ENCODE measurements at regions not wholly inside any gene's neighbourhood (a gene's known extent, or its start where the extent isn't known, plus 50 kb on each side); places are given as distances from the start of the nearest gene placed in this dataset.

GRCh38 chr12:78290606-78291345 lies 460.1 kb downstream of the NAV3 start:
- no peak for TF ChIP-seq EZH2 (optimal IDR thresholded peaks at IDR 0.05; ENCODE audit: low read depth, low read length)
- TF ChIP-seq, protein P1, sequence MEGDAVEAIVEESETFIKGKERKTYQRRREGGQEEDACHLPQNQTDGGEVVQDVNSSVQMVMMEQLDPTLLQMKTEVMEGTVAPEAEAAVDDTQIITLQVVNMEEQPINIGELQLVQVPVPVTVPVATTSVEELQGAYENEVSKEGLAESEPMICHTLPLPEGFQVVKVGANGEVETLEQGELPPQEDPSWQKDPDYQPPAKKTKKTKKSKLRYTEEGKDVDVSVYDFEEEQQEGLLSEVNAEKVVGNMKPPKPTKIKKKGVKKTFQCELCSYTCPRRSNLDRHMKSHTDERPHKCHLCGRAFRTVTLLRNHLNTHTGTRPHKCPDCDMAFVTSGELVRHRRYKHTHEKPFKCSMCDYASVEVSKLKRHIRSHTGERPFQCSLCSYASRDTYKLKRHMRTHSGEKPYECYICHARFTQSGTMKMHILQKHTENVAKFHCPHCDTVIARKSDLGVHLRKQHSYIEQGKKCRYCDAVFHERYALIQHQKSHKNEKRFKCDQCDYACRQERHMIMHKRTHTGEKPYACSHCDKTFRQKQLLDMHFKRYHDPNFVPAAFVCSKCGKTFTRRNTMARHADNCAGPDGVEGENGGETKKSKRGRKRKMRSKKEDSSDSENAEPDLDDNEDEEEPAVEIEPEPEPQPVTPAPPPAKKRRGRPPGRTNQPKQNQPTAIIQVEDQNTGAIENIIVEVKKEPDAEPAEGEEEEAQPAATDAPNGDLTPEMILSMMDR (IDR thresholded peaks at IDR 0.05; ENCODE audit: low read length) = no peak
